Mononuclear cell (primary cell): ENCODE measurements at regions not wholly inside any gene's neighbourhood (a gene's known extent, or its start where the extent isn't known, plus 50 kb on each side); places are given as distances from the start of the nearest gene placed in this dataset.
"Not testable (repeated sequence)": the region's sequence is repeated elsewhere in the genome, so short reads cannot be mapped to it uniquely, and the experiment has no call there.

Source experiments
- H3K27me3 ChIP-seq: 2 replicates; pipeline ENCODE4 v1.6.0; 2011; ENCODE audit warnings: low read length, control low read depth; ENCODE audit not compliant: insufficient read depth
- H3K4me1 ChIP-seq: 2 replicates; pipeline ENCODE4 v1.5.1; 2011; ENCODE audit warnings: mild to moderate bottlenecking, low read length, control low read depth; ENCODE audit not compliant: insufficient read depth
- H3K4me3 ChIP-seq: 2 replicates; pipeline ENCODE4 v1.5.1; 2011; ENCODE audit warnings: mild to moderate bottlenecking, low read length, moderate library complexity
- H3K9me3 ChIP-seq: 2 replicates; pipeline ENCODE4 v1.5.1; 2011; ENCODE audit warnings: low read depth, mild to moderate bottlenecking, control low read depth, low read length

GRCh38 chr2:8494589-8494988 lies 187.3 kb upstream of the ID2 start:
- peaks cover 33% of the 10 kb centered on the region for H3K4me1 ChIP-seq
- H3K4me3 ChIP-seq, result no peak overlapping the region
- H3K27me3 ChIP-seq, result no peaks in the 10 kb centered on the region
- H3K9me3 ChIP-seq, result no peaks in the 10 kb centered on the region

GRCh38 chr2:8495189-8495989 lies 186.5 kb upstream of the ID2 start:
- H3K4me1 ChIP-seq, result peaks cover 39% of the 10 kb centered on the region
- H3K9me3 ChIP-seq, result no peaks in the 10 kb centered on the region
- H3K4me3 ChIP-seq, result no peak overlapping the region
- no peaks in the 10 kb centered on the region for H3K27me3 ChIP-seq

- H3K9me3 ChIP-seq, result no peaks in the 10 kb centered on the region
- no peaks in the 10 kb centered on the region for H3K27me3 ChIP-seq
- H3K4me3 ChIP-seq, result no peak overlapping the region
- H3K4me1 ChIP-seq, result peaks cover 46% of the 10 kb centered on the region
Observed at GRCh38 chr2:8496079-8496478, 185.8 kb upstream of the ID2 start.

GRCh38 chr2:8496617-8497016 lies 185.2 kb upstream of the ID2 start:
- Histone ChIP-seq H3K27me3 (no peaks in the 10 kb centered on the region), H3K4me1 (peaks cover 44% of the 10 kb centered on the region), H3K4me3 (no peak overlapping the region), H3K9me3 (no peaks in the 10 kb centered on the region)

GRCh38 chr2:8498994-8499393 lies 182.9 kb upstream of the ID2 start:
- H3K9me3 ChIP-seq, result no peaks in the 10 kb centered on the region
- no peaks in the 10 kb centered on the region for H3K27me3 ChIP-seq
- H3K4me3 ChIP-seq, result no peak overlapping the region
- peaks cover 41% of the 10 kb centered on the region for H3K4me1 ChIP-seq

GRCh38 chr2:8500124-8501054 lies 181.5 kb upstream of the ID2 start:
- H3K4me3 ChIP-seq, result no peak overlapping the region
- H3K4me1 ChIP-seq, result peaks cover 35% of the 10 kb centered on the region
- H3K9me3 ChIP-seq, result no peaks in the 10 kb centered on the region
- no peaks in the 10 kb centered on the region for H3K27me3 ChIP-seq

GRCh38 chr2:8501061-8501720 lies 180.7 kb upstream of the ID2 start:
- peaks cover 35% of the 10 kb centered on the region for H3K4me1 ChIP-seq
- no peaks in the 10 kb centered on the region for H3K27me3 ChIP-seq
- no peaks in the 10 kb centered on the region for H3K9me3 ChIP-seq
- no peak overlapping the region for H3K4me3 ChIP-seq

GRCh38 chr2:8502316-8502715 lies 179.5 kb upstream of the ID2 start:
- H3K9me3 ChIP-seq, result no peaks in the 10 kb centered on the region
- H3K4me3 ChIP-seq, result no peak overlapping the region
- peaks cover 35% of the 10 kb centered on the region for H3K4me1 ChIP-seq
- H3K27me3 ChIP-seq, result no peaks in the 10 kb centered on the region

- Histone ChIP-seq H3K9me3 (no peaks in the 10 kb centered on the region), H3K4me3 (no peak overlapping the region), H3K27me3 (no peaks in the 10 kb centered on the region), H3K4me1 (peaks cover 14% of the 10 kb centered on the region)
Observed at GRCh38 chr2:8505311-8505920, 176.4 kb upstream of the ID2 start.

- Histone ChIP-seq H3K4me3 (no peak overlapping the region), H3K27me3 (no peaks in the 10 kb centered on the region), H3K9me3 (no peaks in the 10 kb centered on the region), H3K4me1 (peaks cover 8% of the 10 kb centered on the region)
Observed at GRCh38 chr2:8506746-8507145, 175.1 kb upstream of the ID2 start.

GRCh38 chr2:8508766-8509165 lies 173.1 kb upstream of the ID2 start:
- Histone ChIP-seq H3K4me1 (peaks cover 21% of the 10 kb centered on the region), H3K9me3 (no peaks in the 10 kb centered on the region), H3K27me3 (no peaks in the 10 kb centered on the region), H3K4me3 (no peak overlapping the region)

- Histone ChIP-seq H3K9me3 (no peaks in the 10 kb centered on the region), H3K4me1 (peaks cover 28% of the 10 kb centered on the region)
Observed at GRCh38 chr2:8509621-8510020, 172.2 kb upstream of the ID2 start.

GRCh38 chr2:8510055-8510454 lies 171.8 kb upstream of the ID2 start:
- not testable (repeated sequence) for H3K9me3 ChIP-seq, H3K4me3 ChIP-seq, H3K27me3 ChIP-seq
- peaks cover 32% of the 10 kb centered on the region for H3K4me1 ChIP-seq

More at GRCh38 chr2:8509621-8510020, 172.2 kb upstream of the ID2 start:
- H3K4me3 ChIP-seq, result no peak overlapping the region
- no peaks in the 10 kb centered on the region for H3K27me3 ChIP-seq

GRCh38 chr2:8510519-8510918 lies 171.3 kb upstream of the ID2 start:
- H3K4me3 ChIP-seq, result no peak overlapping the region
- no peaks in the 10 kb centered on the region for H3K9me3 ChIP-seq
- H3K4me1 ChIP-seq, result peaks cover 37% of the 10 kb centered on the region
- H3K27me3 ChIP-seq, result no peaks in the 10 kb centered on the region
